PC-9 (cell line): ENCODE measurements at regions not wholly inside any gene's neighbourhood (a gene's known extent, or its start where the extent isn't known, plus 50 kb on each side); places are given as distances from the start of the nearest gene placed in this dataset.

Experiments
- CTCF ChIP-seq: fragments of 200-600 bp; sonication (generic); conservative IDR thresholded peaks from 2 replicates; pipeline ENCODE4 v1.6.1; 2017; ENCODE audit warnings: mixed run types, antibody characterized with exemption, mild to moderate bottlenecking, moderate library complexity
- EZH2 ChIP-seq: fragments of 200-600 bp; sonication (generic); IDR thresholded peaks from 2 replicates; pipeline ENCODE4 v1.8.0; 2017; ENCODE audit warnings: antibody characterized with exemption, low read depth

- no peak for TF ChIP-seq EZH2
- no peak for TF ChIP-seq CTCF
Measured at GRCh38 chr14:42441615-42442014, 834.9 kb downstream of the LRFN5 start.
